ENCODE measurements at regions not wholly inside any gene's neighbourhood (a gene's known extent, or its start where the extent isn't known, plus 50 kb on each side); places are given as distances from the start of the nearest gene placed in this dataset.

- H3K9me3 ChIP-seq (replicated peaks; ENCODE audit: control insufficient read depth, insufficient read depth, low read length), result peaks cover 3% of the 10 kb centered on the region
These were observed 452.2 kb downstream of the BCL11B start for GRCh38 chr14:98819867-98820206.

More at GRCh38 chr14:98819867-98820206, 452.2 kb downstream of the BCL11B start:
- no peak overlapping the region for H3K9ac ChIP-seq (replicated peaks; ENCODE audit: extremely low read depth, insufficient read depth, low read length)
- no TSS peak for BruUV-seq (replicated peaks)
- H3K4me2 ChIP-seq (ENCODE audit: insufficient read depth, low read length), result no peak overlapping the region
- no peaks in the 10 kb centered on the region for H4K20me1 ChIP-seq (replicated peaks; ENCODE audit: control insufficient read depth, extremely low read depth, insufficient read depth, low read length)
- no peak for TF ChIP-seq MYC (IDR thresholded peaks at IDR 0.05; ENCODE audit: low read depth, low read length)
- TF ChIP-seq POLR2AphosphoS5 (IDR thresholded peaks at IDR 0.05; ENCODE audit: insufficient read depth, low read depth, low read length), result no peak
- TF ChIP-seq EZH2 (IDR thresholded peaks at IDR 0.05; ENCODE audit: borderline replicate concordance, low read depth, low read length, severe bottlenecking), result no peak
- no peak for TF ChIP-seq JUN (IDR thresholded peaks at IDR 0.05; ENCODE audit: borderline replicate concordance, insufficient read depth, insufficient read length, low read depth)
- no peak for TF ChIP-seq CTCF (IDR thresholded peaks at IDR 0.05; ENCODE audit: extremely low read depth in 1 of 2, insufficient read depth in 1 of 2, low read depth in 1 of 2, low read length in 2 of 2)
- no peak for TF ChIP-seq POLR2A (IDR thresholded peaks at IDR 0.05; ENCODE audit: low read depth, low read length)
- no peak for TF ChIP-seq GATA2 (IDR thresholded peaks at IDR 0.05; ENCODE audit: insufficient read depth, insufficient read length, low read depth, low read length)
- no peak for TF ChIP-seq FOS (IDR thresholded peaks at IDR 0.05; ENCODE audit: borderline replicate concordance, insufficient read depth, low read length)
- TF ChIP-seq MAX (IDR thresholded peaks at IDR 0.05; ENCODE audit: insufficient read depth, insufficient read length), result no peak
- CTCF ChIA-PET, result no interaction called here
- FAIRE-seq (no peak), DNase-seq (ENCODE audit: low read depth, low spot score) (no peak)
- no peaks in the 10 kb centered on the region for H3K9me1 ChIP-seq (replicated peaks; ENCODE audit: control insufficient read depth, extremely low read depth, insufficient read depth, low read length)
- no peak overlapping the region for H2AFZ ChIP-seq (ENCODE audit: low read depth, low read length)
- H3K27me3 ChIP-seq (ENCODE audit: control insufficient read depth in 2 of 2, insufficient read depth in 2 of 2, low read length in 2 of 2), result no peaks in the 10 kb centered on the region
- H3K79me2 ChIP-seq (ENCODE audit: control insufficient read depth, insufficient read depth, low read length), result no peaks in the 10 kb centered on the region
- H3K27ac ChIP-seq (ENCODE audit: insufficient read depth, low read depth, low read length), result no peak overlapping the region
- H3K4me3 ChIP-seq (replicated peaks in 1 of 3; ENCODE audit: insufficient read depth in 1 of 3, low read depth in 1 of 3, low read length in 3 of 3), result no peak overlapping the region
- intact Hi-C loops (cut with micrococcal nuclease) (no loop called here), dilution Hi-C loops (cut with MboI; ENCODE audit: extremely low pct_ligation_motif_present, low sequenced_read_pairs) (no loop called here)
- POLR2A ChIA-PET, result no interaction called here
- H3K36me3 ChIP-seq (ENCODE audit: control insufficient read depth in 2 of 2, extremely low read depth in 1 of 2, insufficient read depth in 2 of 2, low read length in 2 of 2), result no peaks in the 10 kb centered on the region
- H3K4me1 ChIP-seq (ENCODE audit: control insufficient read depth, extremely low read depth, insufficient read depth, low read length), result no peaks in the 10 kb centered on the region
